Osteocyte (in vitro differentiated cells): ENCODE measurements at regions not wholly inside any gene's neighbourhood (a gene's known extent, or its start where the extent isn't known, plus 50 kb on each side); places are given as distances from the start of the nearest gene placed in this dataset.

Experiments used
- DNase-seq: peaks from one replicate; pipeline ENCODE4 v3.0.0; 2021; ENCODE audit warnings: mixed read lengths; ENCODE audit not compliant: unreplicated experiment; ENCODE audit errors: extremely low spot score
- H3K27ac Mint-ChIP-seq: one replicate; pipeline ENCODE4 v1.8.0; 2021; ENCODE audit warnings: mild to moderate bottlenecking, mixed read lengths; ENCODE audit not compliant: unreplicated experiment
- H3K27me3 Mint-ChIP-seq: one replicate; pipeline ENCODE4 v1.8.0; 2021; ENCODE audit warnings: mixed read lengths; ENCODE audit not compliant: unreplicated experiment
- H3K36me3 Mint-ChIP-seq: one replicate; pipeline ENCODE4 v1.8.0; 2021; ENCODE audit warnings: mixed read lengths; ENCODE audit not compliant: unreplicated experiment
- H3K4me1 Mint-ChIP-seq: one replicate; pipeline ENCODE4 v1.8.0; 2021; ENCODE audit warnings: mixed read lengths; ENCODE audit not compliant: unreplicated experiment
- H3K4me3 Mint-ChIP-seq: one replicate; pipeline ENCODE4 v1.8.0; 2021; ENCODE audit warnings: mild to moderate bottlenecking, moderate library complexity, mixed read lengths; ENCODE audit not compliant: unreplicated experiment
- H3K9me3 Mint-ChIP-seq: one replicate; pipeline ENCODE4 v1.8.0; 2021; ENCODE audit warnings: mixed read lengths; ENCODE audit not compliant: unreplicated experiment
- CTCF ChIP-seq: fragments of 200-600 bp; sonication (generic); IDR thresholded peaks from 2 replicates; pipeline ENCODE4 v1.5.0; 2021; ENCODE audit warnings: antibody characterized with exemption, mild to moderate bottlenecking, moderate library complexity

- peaks cover 81% of the 10 kb centered on the region for H3K4me1 Mint-ChIP-seq
- H3K9me3 Mint-ChIP-seq: no peaks in the 10 kb centered on the region
- H3K36me3 Mint-ChIP-seq: peaks cover 2% of the 10 kb centered on the region
- no peak for DNase-seq
- H3K27ac Mint-ChIP-seq: peak overlapping the region; percentile 78
- no peak overlapping the region for H3K4me3 Mint-ChIP-seq
- H3K27me3 Mint-ChIP-seq: no peaks in the 10 kb centered on the region
- no peak for TF ChIP-seq CTCF
Measured at GRCh38 chr15:95266451-95267061, 1035.2 kb downstream of the MCTP2 start.

GRCh38 chr15:95267481-95267880, 1036.1 kb downstream of the MCTP2 start:
- peaks cover 74% of the 10 kb centered on the region for H3K4me1 Mint-ChIP-seq
- no peak for DNase-seq
- H3K9me3 Mint-ChIP-seq: peaks cover 4% of the 10 kb centered on the region
- no peaks in the 10 kb centered on the region for H3K36me3 Mint-ChIP-seq
- H3K4me3 Mint-ChIP-seq: no peak overlapping the region
- TF ChIP-seq CTCF: no peak
- peak overlapping the region; percentile 78 for H3K27ac Mint-ChIP-seq
- no peaks in the 10 kb centered on the region for H3K27me3 Mint-ChIP-seq

- H3K4me1 Mint-ChIP-seq: peaks cover 72% of the 10 kb centered on the region
- H3K36me3 Mint-ChIP-seq: peaks cover 4% of the 10 kb centered on the region
- no peak for DNase-seq
- peaks cover 16% of the 10 kb centered on the region for H3K9me3 Mint-ChIP-seq
- H3K4me3 Mint-ChIP-seq: no peak overlapping the region
- TF ChIP-seq CTCF: no peak
- peak overlapping the region; percentile 83 for H3K27ac Mint-ChIP-seq
- H3K27me3 Mint-ChIP-seq: no peaks in the 10 kb centered on the region
Measured at GRCh38 chr15:95269242-95270183, 1038.2 kb downstream of the MCTP2 start.

- peaks cover 4% of the 10 kb centered on the region for H3K36me3 Mint-ChIP-seq
- DNase-seq: no peak
- no peaks in the 10 kb centered on the region for H3K27me3 Mint-ChIP-seq
- TF ChIP-seq CTCF: no peak
- H3K4me1 Mint-ChIP-seq: peaks cover 79% of the 10 kb centered on the region
- peak overlapping the region; percentile 78 for H3K27ac Mint-ChIP-seq
- H3K4me3 Mint-ChIP-seq: no peak overlapping the region
- H3K9me3 Mint-ChIP-seq: peaks cover 16% of the 10 kb centered on the region
Measured at GRCh38 chr15:95274101-95274500, 1042.7 kb downstream of the MCTP2 start.

- H3K27ac Mint-ChIP-seq: peak overlapping the region; percentile 83
- peaks cover 12% of the 10 kb centered on the region for H3K9me3 Mint-ChIP-seq
- DNase-seq: no peak
- no peak for TF ChIP-seq CTCF
- no peaks in the 10 kb centered on the region for H3K27me3 Mint-ChIP-seq
- H3K4me1 Mint-ChIP-seq: peaks cover 63% of the 10 kb centered on the region
- H3K36me3 Mint-ChIP-seq: peaks cover 4% of the 10 kb centered on the region
- peak overlapping the region; percentile 26 for H3K4me3 Mint-ChIP-seq
Measured at GRCh38 chr15:95277266-95277665, 1045.9 kb downstream of the MCTP2 start.
